Hepatocyte (in vitro differentiated cells): ENCODE measurements at regions not wholly inside any gene's neighbourhood (a gene's known extent, or its start where the extent isn't known, plus 50 kb on each side); places are given as distances from the start of the nearest gene placed in this dataset.

Experiments
- DNase-seq: peaks from one replicate; pipeline ENCODE4 v3.0.0-alpha.2; 2016; ENCODE audit warnings: low spot score
- H2AFZ ChIP-seq: fragments of 200-600 bp; sonication (generic); 2 replicates; pipeline ENCODE4 v1.6.0; 2016; ENCODE audit warnings: antibody characterized with exemption, mild to moderate bottlenecking
- H3K27ac ChIP-seq: fragments of 200-600 bp; sonication (generic); 2 replicates; pipeline ENCODE4 v1.5.1; 2016; ENCODE audit warnings: mild to moderate bottlenecking
- H3K27me3 ChIP-seq: fragments of 200-600 bp; sonication (generic); 2 replicates; pipeline ENCODE4 v1.6.1; 2016
- H3K36me3 ChIP-seq: fragments of 200-600 bp; sonication (generic); replicated peaks from 2 replicates; pipeline ENCODE4 v1.5.1; 2016; ENCODE audit warnings: low read depth; ENCODE audit not compliant: insufficient read depth
- H3K4me1 ChIP-seq: fragments of 200-600 bp; sonication (generic); 2 replicates; pipeline ENCODE4 v1.5.1; 2016; ENCODE audit warnings: mild to moderate bottlenecking, moderate library complexity; ENCODE audit not compliant: insufficient read depth
- H3K4me2 ChIP-seq: fragments of 200-600 bp; sonication (generic); 2 replicates; pipeline ENCODE4 v1.6.0; 2016
- H3K4me3 ChIP-seq: fragments of 200-600 bp; sonication (generic); 2 replicates; pipeline ENCODE4 v1.5.1; 2016; ENCODE audit warnings: mild to moderate bottlenecking
- H3K79me2 ChIP-seq: fragments of 200-600 bp; sonication (generic); 2 replicates; pipeline ENCODE4 v1.6.0; 2017; ENCODE audit warnings: mild to moderate bottlenecking
- H3K9me2 ChIP-seq: fragments of 200-600 bp; sonication (generic); replicated peaks from 2 replicates; pipeline ENCODE4 v1.6.0; 2017; ENCODE audit warnings: mild to moderate bottlenecking; ENCODE audit not compliant: insufficient read depth
- H3K9me3 ChIP-seq: fragments of 200-600 bp; sonication (generic); 2 replicates; pipeline ENCODE4 v1.5.1; 2016; ENCODE audit warnings: low read depth, mild to moderate bottlenecking
- H4K20me1 ChIP-seq: fragments of 200-600 bp; sonication (generic); 2 replicates; pipeline ENCODE4 v1.6.0; 2016; ENCODE audit warnings: mild to moderate bottlenecking; ENCODE audit not compliant: insufficient read depth, poor library complexity, severe bottlenecking
- CTCF ChIP-seq: fragments of 200-600 bp; sonication (generic); IDR thresholded peaks from 2 replicates; pipeline ENCODE4 v1.5.1; 2016; ENCODE audit warnings: antibody characterized with exemption, mild to moderate bottlenecking; ENCODE audit not compliant: poor library complexity
- EZH2 ChIP-seq: fragments of 200-600 bp; sonication (generic); IDR thresholded peaks from 2 replicates; pipeline ENCODE4 v1.6.1; 2016; ENCODE audit warnings: antibody characterized with exemption, mild to moderate bottlenecking, borderline replicate concordance
- EZH2phosphoT487 ChIP-seq: fragments of 200-600 bp; sonication (generic); IDR thresholded peaks from one replicate; pipeline ENCODE4 v1.6.1; 2018; ENCODE audit warnings: antibody characterized with exemption, mild to moderate bottlenecking, low read depth, moderate library complexity; ENCODE audit not compliant: unreplicated experiment, severe bottlenecking
- WGBS: methylation state at CpG from one replicate; pipeline ENCODE4 v1.1.6; 2016; ENCODE audit warnings: low lambda C conversion rate; ENCODE audit errors: missing lambda C conversion rate; 5-methylcytosine and 5-hydroxymethylcytosine counted together

- Histone ChIP-seq H3K9me3 (no peaks in the 10 kb centered on the region), H3K4me1 (peaks cover 19% of the 10 kb centered on the region), H4K20me1 (no peaks in the 10 kb centered on the region), H3K9me2 (no peaks in the 10 kb centered on the region), H3K27ac (no peak overlapping the region), H3K4me2 (no peak overlapping the region), H3K79me2 (no peaks in the 10 kb centered on the region), H3K27me3 (no peaks in the 10 kb centered on the region), H2AFZ (no peak overlapping the region), H3K36me3 (no peaks in the 10 kb centered on the region), H3K4me3 (no peak overlapping the region)
- WGBS, result 79% methylated on average over 7 of the region's 7 CpGs
- no peak for DNase-seq
- TF ChIP-seq EZH2phosphoT487, result no peak
- TF ChIP-seq CTCF, result no peak
- no peak for TF ChIP-seq EZH2
Observed at GRCh38 chr6:184161-184700, 108.1 kb upstream of the DUSP22 start.

GRCh38 chr6:186340-186965 is 105.8 kb upstream of the DUSP22 start:
- no peaks in the 10 kb centered on the region for H3K9me2 ChIP-seq
- peak overlapping the region; percentile 56 for H3K27ac ChIP-seq
- DNase-seq, result peak; percentile 26

GRCh38 chr6:187210-187861 is 105.0 kb upstream of the DUSP22 start:
- no peak for TF ChIP-seq CTCF
- no peak for TF ChIP-seq EZH2phosphoT487
- no peak for TF ChIP-seq EZH2
- Histone ChIP-seq H3K79me2 (no peaks in the 10 kb centered on the region), H3K4me2 (peak overlapping the region; percentile 25), H3K9me2 (no peaks in the 10 kb centered on the region), H4K20me1 (no peaks in the 10 kb centered on the region), H3K36me3 (no peaks in the 10 kb centered on the region), H2AFZ (peak overlapping the region; percentile 20), H3K9me3 (no peaks in the 10 kb centered on the region), H3K4me3 (no peak overlapping the region), H3K27ac (peak overlapping the region; percentile 56), H3K27me3 (no peaks in the 10 kb centered on the region), H3K4me1 (peaks cover 19% of the 10 kb centered on the region)
- peak; percentile 39 for DNase-seq
- WGBS, result 55% methylated on average over 10 of the region's 10 CpGs

More at GRCh38 chr6:186340-186965, 105.8 kb upstream of the DUSP22 start:
- no peaks in the 10 kb centered on the region for H3K79me2 ChIP-seq
- no peak for TF ChIP-seq CTCF
- TF ChIP-seq EZH2phosphoT487, result no peak
- no peak for TF ChIP-seq EZH2
- no peaks in the 10 kb centered on the region for H4K20me1 ChIP-seq
- no peaks in the 10 kb centered on the region for H3K36me3 ChIP-seq
- WGBS, result 59% methylated on average over 12 of the region's 12 CpGs
- peaks cover 19% of the 10 kb centered on the region for H3K4me1 ChIP-seq
- no peaks in the 10 kb centered on the region for H3K27me3 ChIP-seq
- no peak overlapping the region for H3K4me2 ChIP-seq
- H3K9me3 ChIP-seq, result no peaks in the 10 kb centered on the region
- H2AFZ ChIP-seq, result no peak overlapping the region
- no peak overlapping the region for H3K4me3 ChIP-seq
